Inferior parietal cortex (tissue), 1 donor: ENCODE measurements at regions not wholly inside any gene's neighbourhood (a gene's known extent, or its start where the extent isn't known, plus 50 kb on each side); places are given as distances from the start of the nearest gene placed in this dataset.
"Not testable (repeated sequence)": the region's sequence is repeated elsewhere in the genome, so short reads cannot be mapped to it uniquely, and the experiment has no call there.

Experiments
- DNase-seq: peaks from one replicate; pipeline ENCODE4 v3.0.0-alpha.2; 2016; ENCODE audit errors: extremely low spot score

- no peak for DNase-seq
Observed at GRCh38 chr13:61531383-61532065, 115.9 kb upstream of the PCDH20 start.

GRCh38 chr13:61519214-61519613 lies 103.6 kb upstream of the PCDH20 start:
- DNase-seq, result not testable (repeated sequence)

GRCh38 chr13:61508936-61509335 lies 93.3 kb upstream of the PCDH20 start:
- no peak for DNase-seq

GRCh38 chr13:61500176-61500575 lies 84.5 kb upstream of the PCDH20 start:
- no peak for DNase-seq

- no peak for DNase-seq
Observed at GRCh38 chr13:61495648-61496047, 80.0 kb upstream of the PCDH20 start.

GRCh38 chr13:61493556-61493955 lies 77.9 kb upstream of the PCDH20 start:
- not testable (repeated sequence) for DNase-seq

GRCh38 chr13:61486496-61486895 lies 70.8 kb upstream of the PCDH20 start:
- no peak for DNase-seq

- no peak for DNase-seq
Observed at GRCh38 chr13:61485128-61485765, 69.6 kb upstream of the PCDH20 start.

- DNase-seq, result no peak
Observed at GRCh38 chr13:61477619-61478018, 62.0 kb upstream of the PCDH20 start.

- no peak for DNase-seq
Observed at GRCh38 chr13:61470786-61471185, 55.1 kb upstream of the PCDH20 start.

- DNase-seq, result no peak
Observed at GRCh38 chr13:61466280-61466679, 50.6 kb upstream of the PCDH20 start.
